IMR-90 (cell line): ENCODE measurements at regions not wholly inside any gene's neighbourhood (a gene's known extent, or its start where the extent isn't known, plus 50 kb on each side); places are given as distances from the start of the nearest gene placed in this dataset.

Experiments used
- ATAC-seq: fragments of 200-7000 bp; cut with Tn5 transposase; 2 replicates; pipeline ENCODE4 v1.9.1; 2020; ENCODE audit warnings: low read depth, mild to moderate bottlenecking, moderate library complexity
- BruUV-seq: library from RNA; stranded (reverse); fragments of 400-500 nt; replicated peaks from 2 replicates; lab custom pipeline; 2021; lab: Mats Ljungman, UMichigan
- CTCF ChIA-PET: fragments of 300-600 bp; formaldehyde crosslinking; extraction: SDS; loops from one replicate; lab custom pipeline; 2021; ENCODE audit warnings: antibody characterized with exemption; lab: Yijun Ruan, JAX
- POLR2A ChIA-PET: fragments of 300-600 bp; sonication (Branson Sonifier 250); formaldehyde crosslinking; loops from one replicate; lab custom pipeline; 2022; ENCODE audit warnings: antibody characterized with exemption; ENCODE audit not compliant: unreplicated experiment; lab: Charles Lee
- DNase-seq: peaks from one replicate; pipeline ENCODE4 v3.0.0; 2013
- H2AFZ ChIP-seq: replicated peaks from 2 replicates; pipeline ENCODE3; 2013; ENCODE audit warnings: low read length, mild to moderate bottlenecking; ENCODE audit not compliant: poor library complexity
- H2AK5ac ChIP-seq: 2 replicates; pipeline ENCODE4 v1.6.1; 2013; ENCODE audit warnings: low read depth, low read length, inconsistent platforms
- H2AK9ac ChIP-seq: replicated peaks from 2 replicates; pipeline ENCODE3; 2013; ENCODE audit warnings: mild to moderate bottlenecking, low read depth, low read length, moderate library complexity; ENCODE audit not compliant: poor library complexity
- H2BK120ac ChIP-seq: 2 replicates; pipeline ENCODE4 v1.6.1; 2013; ENCODE audit warnings: low read depth, low read length, inconsistent platforms
- H2BK15ac ChIP-seq: 3 replicates; pipeline ENCODE4 v1.6.1; 2013; ENCODE audit warnings: low read depth, low read length, inconsistent platforms
- H2BK20ac ChIP-seq: 2 replicates; pipeline ENCODE4 v1.6.1; 2013; ENCODE audit warnings: low read depth, mild to moderate bottlenecking, inconsistent platforms, low read length, moderate library complexity
- H2BK5ac ChIP-seq: 2 replicates; pipeline ENCODE4 v1.6.1; 2013; ENCODE audit warnings: mild to moderate bottlenecking, low read depth, low read length, inconsistent platforms; ENCODE audit not compliant: poor library complexity, severe bottlenecking
- H3K14ac ChIP-seq: replicated peaks from 2 replicates; pipeline ENCODE4 v1.6.1; 2013; ENCODE audit warnings: low read depth, low read length, inconsistent platforms
- H3K18ac ChIP-seq: 2 replicates; pipeline ENCODE4 v1.6.1; 2013; ENCODE audit warnings: low read depth, low read length, control low read depth
- H3K23ac ChIP-seq: 2 replicates; pipeline ENCODE4 v1.6.1; 2013; ENCODE audit warnings: low read depth, low read length, inconsistent platforms
- H3K27ac ChIP-seq: 2 replicates; pipeline ENCODE4 v1.5.1; 2013; ENCODE audit warnings: mild to moderate bottlenecking, control low read depth, low read length; ENCODE audit not compliant: insufficient read depth
- H3K27me3 ChIP-seq: 2 replicates; pipeline ENCODE4 v1.6.1; 2013; ENCODE audit warnings: low read length; ENCODE audit not compliant: control insufficient read depth, insufficient read depth
- H3K36me3 ChIP-seq: 2 replicates; pipeline ENCODE4 v1.6.1; 2013; ENCODE audit warnings: low read length, mixed read lengths; ENCODE audit not compliant: control insufficient read depth, insufficient read depth
- H3K4ac ChIP-seq: 2 replicates; pipeline ENCODE4 v1.6.1; 2013; ENCODE audit warnings: low read depth, low read length, inconsistent platforms
- H3K4me1 ChIP-seq: 2 replicates; pipeline ENCODE4 v1.6.1; 2013; ENCODE audit warnings: low read length, mixed read lengths; ENCODE audit not compliant: control insufficient read depth, insufficient read depth
- H3K4me2 ChIP-seq: 2 replicates; pipeline ENCODE4 v1.6.1; 2013; ENCODE audit warnings: low read depth, mild to moderate bottlenecking, control low read depth, low read length, moderate library complexity
- H3K4me3 ChIP-seq: 2 replicates; pipeline ENCODE4 v1.5.1; 2013; ENCODE audit warnings: low read depth, mild to moderate bottlenecking, control low read depth, low read length, moderate library complexity; ENCODE audit not compliant: insufficient read depth
- H3K56ac ChIP-seq: 2 replicates; pipeline ENCODE4 v1.6.1; 2013; ENCODE audit warnings: low read length, inconsistent platforms; ENCODE audit not compliant: insufficient read depth; ENCODE audit errors: extremely low read depth
- H3K79me1 ChIP-seq, 2 experiments: 2 replicates each; pipeline ENCODE4 v1.6.1; 2013; ENCODE audit warnings: low read length in 2 of 2, inconsistent platforms in 1 of 2, low read depth in 1 of 2
- H3K9ac ChIP-seq: 2 replicates; pipeline ENCODE4 v1.6.1; 2013; ENCODE audit warnings: low read depth, low read length, control low read depth
- H3K9me1 ChIP-seq: 2 replicates; pipeline ENCODE4 v1.6.1; 2013; ENCODE audit warnings: low read length, inconsistent platforms; ENCODE audit not compliant: insufficient read depth
- H3K9me3 ChIP-seq: 2 replicates; pipeline ENCODE4 v1.6.1; 2013; ENCODE audit warnings: low read length; ENCODE audit not compliant: control insufficient read depth, insufficient read depth
- H4K20me1 ChIP-seq: 2 replicates; pipeline ENCODE4 v1.6.1; 2013; ENCODE audit warnings: low read length, inconsistent platforms; ENCODE audit not compliant: insufficient read depth
- H4K5ac ChIP-seq: 2 replicates; pipeline ENCODE4 v1.6.1; 2013; ENCODE audit warnings: mild to moderate bottlenecking, low read depth, low read length, control low read depth
- H4K8ac ChIP-seq, 2 experiments: 2 replicates each; pipeline ENCODE4 v1.6.1; 2013; ENCODE audit warnings: low read depth in 2 of 2, low read length in 2 of 2, control low read depth in 1 of 2, inconsistent platforms in 1 of 2
- H4K91ac ChIP-seq: 2 replicates; pipeline ENCODE4 v1.6.1; 2013; ENCODE audit warnings: low read depth, low read length, inconsistent platforms; ENCODE audit not compliant: insufficient read depth
- MAZ ChIP-seq: IDR thresholded peaks from 2 replicates; pipeline ENCODE4 v1.6.1; 2012; ENCODE audit warnings: low read depth, mild to moderate bottlenecking, low read length, improper control_type of control experiment, moderate library complexity, borderline replicate concordance
- NFE2L2 ChIP-seq: fragments of 150-350 bp; IDR thresholded peaks from 2 replicates; pipeline ENCODE4 v1.6.1; 2016; ENCODE audit warnings: low read depth, mild to moderate bottlenecking, low read length
- RAD21 ChIP-seq: IDR thresholded peaks from 2 replicates; pipeline ENCODE4 v1.6.1; 2012; ENCODE audit warnings: low read length, improper control_type of control experiment
- WGBS, 2 experiments: methylation state at CpG; one replicate each; pipeline versions ENCODE4 v1.1.5 to v1.1.7; 2013; ENCODE audit warnings: missing lambda C conversion rate in 2 of 2; ENCODE audit not compliant: insufficient read length in 1 of 2; ENCODE audit errors: extremely low coverage in 2 of 2; 5-methylcytosine and 5-hydroxymethylcytosine counted together
- dilution Hi-C: fragments of 300-500 bp; cut with HindIII; formaldehyde crosslinking; loops from one replicate; pipeline ENCODE4 v1.14.3; 2018; ENCODE audit warnings: low sequenced_read_pairs; ENCODE audit not compliant: unreplicated experiment
- in situ Hi-C: fragments of 300-500 bp; cut with MboI; formaldehyde crosslinking; loops from 3 replicates; pipeline ENCODE4 v1.14.3; 2019; ENCODE audit warnings: low sequenced_read_pairs, inconsistent platforms, mixed read lengths
- intact Hi-C: fragments of 100-400 bp; cut with micrococcal nuclease; formaldehyde crosslinking; loops from 2 replicates; pipeline ENCODE4 v1.10.0; 2022
- TF ChIP-seq, protein P1 (sequence below): fragments of 150-350 bp; IDR thresholded peaks from 2 replicates; pipeline ENCODE4 v1.6.1; 2016; ENCODE audit warnings: low read depth, mild to moderate bottlenecking, low read length, moderate library complexity, borderline replicate concordance

DNA sequence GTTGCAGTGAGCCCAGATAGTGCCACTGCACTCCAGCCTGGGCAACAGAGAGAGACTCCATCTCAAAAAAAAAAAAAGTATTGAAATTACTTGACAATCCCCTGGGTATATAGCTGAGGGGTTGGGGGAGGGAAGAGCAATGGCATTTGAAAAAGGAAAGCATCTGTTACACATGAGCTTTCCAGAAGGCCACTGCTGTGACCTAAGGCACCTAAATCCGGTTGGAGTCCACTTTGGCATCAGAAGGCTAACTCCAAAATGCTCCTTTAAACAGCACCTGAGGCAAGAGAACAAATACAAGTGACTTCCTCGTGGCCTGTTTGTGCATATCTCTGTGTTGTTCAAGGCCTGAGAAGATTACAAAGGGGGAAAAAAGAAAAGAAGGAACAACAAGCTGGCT, 74.8 kb upstream of the PALS2 start:
- ChIA-PET CTCF (no interaction called here), POLR2A (no interaction called here)
- Histone ChIP-seq H4K20me1 (no peaks in the 10 kb centered on the region), H3K9ac (no peak overlapping the region), H4K8ac (no peak overlapping the region), H3K4me2 (no peak overlapping the region), H3K79me1 (no peaks in the 10 kb centered on the region), H3K36me3 (no peaks in the 10 kb centered on the region), H3K4me1 (no peaks in the 10 kb centered on the region), H2BK5ac (no peak overlapping the region), H4K5ac (no peak overlapping the region), H3K4me3 (no peak overlapping the region), H3K27ac (no peak overlapping the region), H2AK9ac (no peak overlapping the region), H3K18ac (no peak overlapping the region), H3K27me3 (peaks cover 10% of the 10 kb centered on the region), H3K14ac (no peak overlapping the region), H3K23ac (no peak overlapping the region), H2AFZ (no peak overlapping the region), H3K56ac (no peak overlapping the region), H2AK5ac (no peak overlapping the region), H3K4ac (no peak overlapping the region), H3K9me3 (peaks cover 4% of the 10 kb centered on the region; the same call in 1 of the 2 replicates), H2BK15ac (no peak overlapping the region), H2BK120ac (no peak overlapping the region), H2BK20ac (no peak overlapping the region), H3K9me1 (no peaks in the 10 kb centered on the region), H4K91ac (no peak overlapping the region)
- intact Hi-C loops = no loop called here
- BruUV-seq = no TSS peak
- dilution Hi-C loops = no loop called here
- TF ChIP-seq MAZ (no peak), NFE2L2 (no peak), RAD21 (no peak)
- TF ChIP-seq, protein P1, sequence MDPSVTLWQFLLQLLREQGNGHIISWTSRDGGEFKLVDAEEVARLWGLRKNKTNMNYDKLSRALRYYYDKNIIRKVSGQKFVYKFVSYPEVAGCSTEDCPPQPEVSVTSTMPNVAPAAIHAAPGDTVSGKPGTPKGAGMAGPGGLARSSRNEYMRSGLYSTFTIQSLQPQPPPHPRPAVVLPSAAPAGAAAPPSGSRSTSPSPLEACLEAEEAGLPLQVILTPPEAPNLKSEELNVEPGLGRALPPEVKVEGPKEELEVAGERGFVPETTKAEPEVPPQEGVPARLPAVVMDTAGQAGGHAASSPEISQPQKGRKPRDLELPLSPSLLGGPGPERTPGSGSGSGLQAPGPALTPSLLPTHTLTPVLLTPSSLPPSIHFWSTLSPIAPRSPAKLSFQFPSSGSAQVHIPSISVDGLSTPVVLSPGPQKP = no peak
- no CpG with 5 or more reads among the region's 2 CpGs for WGBS, 2 experiments
- no peak for DNase-seq
- ATAC-seq = no peak
- in situ Hi-C loops = no loop called here
